ENCODE measurements at regions not wholly inside any gene's neighbourhood (a gene's known extent, or its start where the extent isn't known, plus 50 kb on each side); places are given as distances from the start of the nearest gene placed in this dataset.

GRCh38 chr3:153315781-153316180 is 153.8 kb downstream of the RAP2B start:
- Histone ChIP-seq H3K4me3 (no peak overlapping the region), H3K36me3 (no peaks in the 10 kb centered on the region), H3K9ac (ENCODE audit: low read depth in 2 of 2, low read length in 2 of 2) (no peak overlapping the region), H3K9me3 (no peaks in the 10 kb centered on the region), H3K27ac (no peak overlapping the region), H3K27me3 (no peaks in the 10 kb centered on the region), H3K4me1 (no peaks in the 10 kb centered on the region)
- intact Hi-C loops (cut with DNase I): no loop called here
- no peak for DNase-seq
- TF ChIP-seq, protein P1, sequence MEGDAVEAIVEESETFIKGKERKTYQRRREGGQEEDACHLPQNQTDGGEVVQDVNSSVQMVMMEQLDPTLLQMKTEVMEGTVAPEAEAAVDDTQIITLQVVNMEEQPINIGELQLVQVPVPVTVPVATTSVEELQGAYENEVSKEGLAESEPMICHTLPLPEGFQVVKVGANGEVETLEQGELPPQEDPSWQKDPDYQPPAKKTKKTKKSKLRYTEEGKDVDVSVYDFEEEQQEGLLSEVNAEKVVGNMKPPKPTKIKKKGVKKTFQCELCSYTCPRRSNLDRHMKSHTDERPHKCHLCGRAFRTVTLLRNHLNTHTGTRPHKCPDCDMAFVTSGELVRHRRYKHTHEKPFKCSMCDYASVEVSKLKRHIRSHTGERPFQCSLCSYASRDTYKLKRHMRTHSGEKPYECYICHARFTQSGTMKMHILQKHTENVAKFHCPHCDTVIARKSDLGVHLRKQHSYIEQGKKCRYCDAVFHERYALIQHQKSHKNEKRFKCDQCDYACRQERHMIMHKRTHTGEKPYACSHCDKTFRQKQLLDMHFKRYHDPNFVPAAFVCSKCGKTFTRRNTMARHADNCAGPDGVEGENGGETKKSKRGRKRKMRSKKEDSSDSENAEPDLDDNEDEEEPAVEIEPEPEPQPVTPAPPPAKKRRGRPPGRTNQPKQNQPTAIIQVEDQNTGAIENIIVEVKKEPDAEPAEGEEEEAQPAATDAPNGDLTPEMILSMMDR (IDR thresholded peaks at IDR 0.05): no peak

DNA sequence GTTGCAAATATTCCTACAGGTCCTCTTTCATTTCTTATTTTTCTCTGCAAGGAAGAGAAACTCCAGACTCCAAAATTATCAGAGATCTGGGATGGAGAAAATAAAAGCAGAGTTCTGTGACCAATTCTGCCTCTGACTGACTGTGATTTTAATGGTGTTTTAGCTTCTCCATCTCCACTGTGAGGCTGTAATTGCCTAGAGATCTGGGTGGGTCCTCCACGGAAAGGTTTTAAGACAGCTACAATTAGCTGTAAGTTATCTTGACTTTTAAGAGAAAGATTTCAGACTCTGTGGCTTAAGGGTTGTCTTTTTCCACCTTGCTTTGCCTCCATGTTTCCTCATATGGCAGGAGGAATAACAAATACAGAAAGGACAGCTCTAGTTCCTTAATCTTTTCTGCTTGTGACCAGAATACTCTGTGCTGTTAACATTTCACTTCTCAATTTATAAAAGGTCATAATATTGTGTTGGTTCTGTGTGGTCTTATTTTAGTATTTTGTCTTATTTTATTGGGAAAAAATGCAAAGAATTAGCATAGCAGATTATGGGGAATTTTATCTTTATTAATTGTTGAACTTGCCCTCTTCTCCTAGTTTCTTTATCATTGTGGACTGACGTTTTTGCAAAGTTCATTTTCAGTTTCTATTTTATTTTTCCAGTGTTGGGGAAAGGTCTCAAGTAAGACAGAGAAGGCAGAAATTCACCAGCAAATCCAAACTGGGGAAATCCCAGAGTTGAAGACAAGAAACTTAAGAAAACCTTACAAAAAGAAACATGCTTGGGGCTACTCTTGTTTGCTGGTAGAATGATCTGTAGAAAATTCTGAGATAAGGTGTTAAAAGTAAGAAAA is 157.9 kb downstream of the RAP2B start:
- Histone ChIP-seq H3K27me3 (no peaks in the 10 kb centered on the region), H3K4me3 (no peak overlapping the region), H3K9ac (ENCODE audit: low read depth in 2 of 2, low read length in 2 of 2) (no peak overlapping the region), H3K27ac (no peak overlapping the region), H3K4me1 (no peaks in the 10 kb centered on the region), H3K36me3 (no peaks in the 10 kb centered on the region), H3K9me3 (no peaks in the 10 kb centered on the region)
- TF ChIP-seq, protein P1 (IDR thresholded peaks at IDR 0.05): no peak
- no peak for DNase-seq
- intact Hi-C loops (cut with DNase I): no loop called here

DNA sequence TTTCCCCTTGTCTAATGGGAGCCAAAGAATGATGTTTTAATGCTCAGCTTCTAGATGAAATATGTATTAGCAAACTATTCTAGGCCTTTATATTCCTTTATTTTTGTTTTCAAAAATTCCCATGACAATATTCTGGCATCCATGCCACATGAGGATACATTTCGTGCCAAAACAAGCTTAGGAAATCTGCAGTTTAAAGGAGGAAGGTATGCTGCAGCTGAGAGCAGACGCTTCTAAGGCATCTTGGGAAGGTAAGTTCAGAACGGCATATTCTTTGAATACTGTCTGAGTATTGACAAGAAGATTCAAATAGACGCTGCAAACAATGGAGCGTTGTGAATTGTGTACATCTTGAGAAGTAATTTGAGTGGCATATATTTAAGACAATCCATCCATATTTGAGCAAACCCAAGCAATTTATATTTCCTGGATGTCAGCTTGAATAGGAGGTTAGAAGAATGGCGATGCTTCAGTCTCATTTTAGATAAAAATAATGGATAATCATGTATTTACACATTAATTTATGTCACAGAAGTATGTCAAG is 158.6 kb downstream of the RAP2B start:
- no peak overlapping the region for H3K9ac ChIP-seq (ENCODE audit: low read depth in 2 of 2, low read length in 2 of 2)
- H3K4me1 ChIP-seq: no peaks in the 10 kb centered on the region
- TF ChIP-seq, protein P1 (IDR thresholded peaks at IDR 0.05): no peak
- H3K27ac ChIP-seq: no peak overlapping the region
- H3K4me3 ChIP-seq: no peak overlapping the region
- no peak for DNase-seq
- no peaks in the 10 kb centered on the region for H3K36me3 ChIP-seq
- intact Hi-C loops (cut with DNase I): no loop called here
- H3K27me3 ChIP-seq: no peaks in the 10 kb centered on the region
- no peaks in the 10 kb centered on the region for H3K9me3 ChIP-seq

DNA sequence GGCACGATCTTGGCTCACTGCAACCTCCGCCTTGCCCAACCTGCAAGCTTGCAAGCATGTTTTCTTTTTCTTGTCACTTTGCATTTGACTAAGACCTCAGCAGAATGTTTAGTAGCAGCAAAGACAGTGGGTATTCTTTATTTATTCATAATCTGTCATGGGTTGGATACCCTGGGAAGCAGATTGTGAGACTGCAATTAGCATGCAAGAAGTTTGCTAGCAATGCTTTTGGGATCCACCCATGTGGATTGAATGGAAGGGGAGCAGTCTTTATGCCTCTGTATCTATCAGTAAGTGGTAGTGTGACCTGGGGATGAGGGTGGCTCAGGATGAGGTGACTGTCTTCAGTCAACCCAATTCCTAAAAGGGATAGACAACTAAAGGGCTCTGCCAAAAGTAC is 166.7 kb downstream of the RAP2B start:
- no peaks in the 10 kb centered on the region for H3K27me3 ChIP-seq
- no peaks in the 10 kb centered on the region for H3K9me3 ChIP-seq
- no peak overlapping the region for H3K4me3 ChIP-seq
- no peak overlapping the region for H3K27ac ChIP-seq
- H3K36me3 ChIP-seq: no peaks in the 10 kb centered on the region
- intact Hi-C loops (cut with DNase I): no loop called here
- H3K4me1 ChIP-seq: no peaks in the 10 kb centered on the region
- DNase-seq: no peak
- TF ChIP-seq, protein P1 (IDR thresholded peaks at IDR 0.05): no peak
- H3K9ac ChIP-seq (ENCODE audit: low read depth in 2 of 2, low read length in 2 of 2): no peak overlapping the region

- no peaks in the 10 kb centered on the region for H3K27me3 ChIP-seq
- no peak for DNase-seq
- intact Hi-C loops (cut with DNase I): no loop called here
- H3K9ac ChIP-seq (ENCODE audit: low read depth in 2 of 2, low read length in 2 of 2): no peak overlapping the region
- no peak overlapping the region for H3K4me3 ChIP-seq
- H3K36me3 ChIP-seq: no peaks in the 10 kb centered on the region
- H3K9me3 ChIP-seq: no peaks in the 10 kb centered on the region
- no peak overlapping the region for H3K27ac ChIP-seq
- TF ChIP-seq, protein P1 (IDR thresholded peaks at IDR 0.05): no peak
- no peaks in the 10 kb centered on the region for H3K4me1 ChIP-seq
These were observed 168.9 kb downstream of the RAP2B start for GRCh38 chr3:153330901-153331300.

Data from colonic mucosa (tissue), 4 donors.